ENCODE measurements at regions not wholly inside any gene's neighbourhood (a gene's known extent, or its start where the extent isn't known, plus 50 kb on each side); places are given as distances from the start of the nearest gene placed in this dataset.
A peak's percentile ranks its signal among the peaks of the same experiment; 100 is the strongest.

GRCh38 chr2:215793747-215794595 is 219.4 kb downstream of the MREG start (continued):
- TF ChIP-seq ZNF407 (IDR thresholded peaks at IDR 0.05; ENCODE audit: low read depth) (no peak), THRB (CRISPR knock-in tag; conservative IDR thresholded peaks at IDR 0.05) (no peak), L3MBTL2 (IDR thresholded peaks at IDR 0.05) (0 out of 2 replicates have a peak, but pooled peaks have one; percentile 48), EHMT2 (IDR thresholded peaks at IDR 0.05) (peak; percentile 37; the same call in 1 of the 2 replicates), ZNF124 (CRISPR knock-in tag; IDR thresholded peaks at IDR 0.05) (no peak), OTX1 (CRISPR knock-in tag; IDR thresholded peaks at IDR 0.05) (no peak), FOXM1 (IDR thresholded peaks at IDR 0.05; ENCODE audit: low read depth) (no peak), FOXM1 (CRISPR knock-in tag; IDR thresholded peaks at IDR 0.05; ENCODE audit: low read depth) (no peak), HSF4 (CRISPR knock-in tag; IDR thresholded peaks at IDR 0.05; ENCODE audit: borderline replicate concordance) (no peak), CBX8 (IDR thresholded peaks at IDR 0.05; ENCODE audit: borderline replicate concordance, extremely low read depth, low read depth, low read length, poor library complexity, severe bottlenecking) (no peak), NR0B1 (IDR thresholded peaks at IDR 0.05; ENCODE audit: partially characterized antibody) (no peak)
